ENCODE measurements at regions not wholly inside any gene's neighbourhood (a gene's known extent, or its start where the extent isn't known, plus 50 kb on each side); places are given as distances from the start of the nearest gene placed in this dataset.

- TF ChIP-seq POLR2AphosphoS5 (IDR thresholded peaks at IDR 0.05) (no peak), EP300 (IDR thresholded peaks at IDR 0.05; ENCODE audit: low read depth) (no peak), POLR2A (IDR thresholded peaks at IDR 0.05) (no peak)
These were observed 56.6 kb upstream of the GDF10 start for GRCh38 chr10:47243356-47243755.
